Brain pericyte (primary cell): ENCODE measurements at regions not wholly inside any gene's neighbourhood (a gene's known extent, or its start where the extent isn't known, plus 50 kb on each side); places are given as distances from the start of the nearest gene placed in this dataset.

Source experiments
- DNase-seq: peaks from one replicate; pipeline ENCODE4 v3.0.0-alpha.2; 2012; ENCODE audit warnings: low read depth, low spot score

GRCh38 chr7:118022546-118022945 lies 149.3 kb upstream of the CTTNBP2 start:
- no peak for DNase-seq

- no peak for DNase-seq
Observed at GRCh38 chr7:118026791-118027190, 153.6 kb upstream of the CTTNBP2 start.

- DNase-seq, result no peak
Observed at GRCh38 chr7:118028226-118028625, 155.0 kb upstream of the CTTNBP2 start.

- no peak for DNase-seq
Observed at GRCh38 chr7:118029826-118030422, 154.0 kb upstream of the LSM8 start.

- DNase-seq, result no peak
Observed at GRCh38 chr7:118033273-118033672, 150.7 kb upstream of the LSM8 start.

- no peak for DNase-seq
Observed at GRCh38 chr7:118039963-118040489, 143.9 kb upstream of the LSM8 start.

GRCh38 chr7:118040562-118040961 lies 143.4 kb upstream of the LSM8 start:
- no peak for DNase-seq

GRCh38 chr7:118041251-118041878 lies 142.6 kb upstream of the LSM8 start:
- no peak for DNase-seq

GRCh38 chr7:118045629-118046028 lies 138.3 kb upstream of the LSM8 start:
- DNase-seq, result no peak

- DNase-seq, result no peak
Observed at GRCh38 chr7:118046086-118046485, 137.9 kb upstream of the LSM8 start.

GRCh38 chr7:118046801-118047200 lies 137.2 kb upstream of the LSM8 start:
- DNase-seq, result no peak

- no peak for DNase-seq
Observed at GRCh38 chr7:118052336-118052735, 131.6 kb upstream of the LSM8 start.

- no peak for DNase-seq
Observed at GRCh38 chr7:118053353-118053752, 130.6 kb upstream of the LSM8 start.

- DNase-seq, result no peak
Observed at GRCh38 chr7:118054529-118054928, 129.4 kb upstream of the LSM8 start.

- DNase-seq, result no peak
Observed at GRCh38 chr7:118055647-118056046, 128.3 kb upstream of the LSM8 start.

- no peak for DNase-seq
Observed at GRCh38 chr7:118057404-118057803, 126.6 kb upstream of the LSM8 start.

GRCh38 chr7:118059209-118059608 lies 124.8 kb upstream of the LSM8 start:
- DNase-seq, result no peak

GRCh38 chr7:118060692-118061091 lies 123.3 kb upstream of the LSM8 start:
- no peak for DNase-seq

GRCh38 chr7:118061386-118061785 lies 122.6 kb upstream of the LSM8 start:
- DNase-seq, result no peak

GRCh38 chr7:118072893-118073674 lies 110.9 kb upstream of the LSM8 start:
- DNase-seq, result no peak

GRCh38 chr7:118075936-118076335 lies 108.0 kb upstream of the LSM8 start:
- DNase-seq, result no peak

GRCh38 chr7:118076564-118076963 lies 107.4 kb upstream of the LSM8 start:
- DNase-seq, result no peak

GRCh38 chr7:118078015-118078414 lies 105.9 kb upstream of the LSM8 start:
- DNase-seq, result no peak
